Fibroblast of skin of left quadriceps (primary cell): ENCODE measurements at regions not wholly inside any gene's neighbourhood (a gene's known extent, or its start where the extent isn't known, plus 50 kb on each side); places are given as distances from the start of the nearest gene placed in this dataset.
"Not testable (repeated sequence)": the region's sequence is repeated elsewhere in the genome, so short reads cannot be mapped to it uniquely, and the experiment has no call there.

Source experiments
- DNase-seq, 2 experiments: peaks; one replicate each; pipeline ENCODE4 v3.0.0-alpha.2; 2013; ENCODE audit warnings: low read depth in 2 of 2

DNA sequence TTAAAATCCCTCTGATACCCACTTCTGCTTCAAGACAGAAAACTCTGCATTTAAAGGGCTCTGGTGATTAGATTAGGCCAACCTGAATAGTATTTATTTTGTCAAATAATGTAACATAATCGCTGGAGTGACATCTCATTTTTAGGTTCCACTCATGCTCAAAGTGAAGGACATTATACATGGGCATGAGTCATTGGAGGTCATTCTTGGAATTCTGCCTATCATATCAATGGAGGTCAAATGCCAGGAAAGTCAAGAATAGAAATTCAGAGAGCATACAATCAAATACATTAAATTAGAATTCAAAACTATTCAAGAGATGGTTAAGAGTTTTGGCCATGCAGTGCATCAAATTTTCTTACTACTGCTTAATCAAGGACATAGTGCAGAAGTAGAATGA, 50.8 kb upstream of the PRSS1 start:
- DNase-seq = no peak

DNA sequence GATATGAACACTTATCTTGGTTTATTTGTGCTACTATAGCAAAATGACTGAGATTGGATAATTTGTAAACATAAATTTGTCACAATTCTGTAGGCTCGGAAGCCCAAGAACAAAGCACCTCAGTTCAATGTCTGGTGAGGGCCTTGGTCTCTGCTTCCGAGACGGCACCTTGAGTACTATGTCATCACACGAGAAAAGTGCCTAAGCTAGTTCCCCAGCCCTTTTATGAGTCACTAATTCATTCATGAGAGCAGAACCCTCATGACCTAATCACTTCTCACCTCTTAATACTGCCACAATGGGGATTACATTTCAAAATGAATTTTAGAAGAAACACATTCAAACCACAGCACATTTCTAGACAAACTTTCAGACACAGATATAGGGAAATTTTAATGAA, 52.0 kb upstream of the PRSS1 start:
- no peak for DNase-seq

DNA sequence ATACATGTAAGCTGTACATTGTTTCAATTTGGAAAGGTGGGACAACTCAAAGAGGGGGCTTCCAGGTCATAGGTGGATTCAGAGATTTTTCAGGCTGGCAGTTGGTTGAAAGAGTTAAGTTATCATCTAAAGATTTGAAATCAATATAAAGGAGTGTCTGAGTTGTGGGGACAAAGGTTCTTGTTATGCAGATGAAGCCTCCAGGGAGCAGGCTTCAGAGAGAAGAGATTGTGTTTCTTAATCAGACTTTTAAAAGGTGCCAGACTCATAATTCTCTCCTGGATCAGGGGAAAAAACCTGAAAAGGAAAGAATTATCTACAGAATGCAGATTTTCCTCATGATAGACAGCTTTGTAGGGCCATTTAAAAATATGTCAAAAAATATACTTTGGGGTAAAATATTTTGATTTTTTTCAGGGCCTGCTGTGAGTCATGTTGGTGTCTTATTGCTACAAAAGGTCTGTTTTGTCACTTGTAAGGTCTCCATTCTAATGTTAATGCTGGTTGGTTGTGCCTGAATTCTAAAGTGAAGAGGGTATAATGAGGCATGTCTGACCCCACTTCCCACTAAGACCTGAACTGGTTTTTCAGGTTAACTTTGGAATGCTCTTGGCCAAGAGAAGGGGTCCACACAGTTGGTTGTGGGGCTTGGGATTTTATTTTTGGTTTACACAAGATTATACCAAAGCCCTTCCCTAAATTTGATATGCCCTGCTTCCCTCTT, 52.7 kb upstream of the PRSS1 start:
- DNase-seq = no peak

DNA sequence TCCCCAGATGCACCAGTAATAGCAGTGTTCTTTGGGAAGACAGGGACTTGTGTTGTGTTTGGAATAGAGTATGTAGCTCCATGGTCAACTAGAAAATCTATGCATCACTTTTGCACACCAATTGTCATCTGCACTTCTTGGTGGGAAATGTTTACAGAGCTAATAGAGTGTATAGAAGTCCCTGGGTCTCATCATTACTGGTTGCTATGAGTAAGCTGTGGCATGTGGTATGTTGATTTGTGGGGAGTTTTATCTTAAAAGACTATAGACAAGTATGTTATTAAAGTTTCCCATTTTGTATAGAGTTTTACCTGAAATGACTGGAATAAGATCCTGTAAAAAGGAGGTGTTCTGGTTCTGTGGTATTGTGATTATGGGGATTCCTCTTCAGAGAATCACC, 55.4 kb upstream of the PRSS1 start:
- DNase-seq = no peak

DNA sequence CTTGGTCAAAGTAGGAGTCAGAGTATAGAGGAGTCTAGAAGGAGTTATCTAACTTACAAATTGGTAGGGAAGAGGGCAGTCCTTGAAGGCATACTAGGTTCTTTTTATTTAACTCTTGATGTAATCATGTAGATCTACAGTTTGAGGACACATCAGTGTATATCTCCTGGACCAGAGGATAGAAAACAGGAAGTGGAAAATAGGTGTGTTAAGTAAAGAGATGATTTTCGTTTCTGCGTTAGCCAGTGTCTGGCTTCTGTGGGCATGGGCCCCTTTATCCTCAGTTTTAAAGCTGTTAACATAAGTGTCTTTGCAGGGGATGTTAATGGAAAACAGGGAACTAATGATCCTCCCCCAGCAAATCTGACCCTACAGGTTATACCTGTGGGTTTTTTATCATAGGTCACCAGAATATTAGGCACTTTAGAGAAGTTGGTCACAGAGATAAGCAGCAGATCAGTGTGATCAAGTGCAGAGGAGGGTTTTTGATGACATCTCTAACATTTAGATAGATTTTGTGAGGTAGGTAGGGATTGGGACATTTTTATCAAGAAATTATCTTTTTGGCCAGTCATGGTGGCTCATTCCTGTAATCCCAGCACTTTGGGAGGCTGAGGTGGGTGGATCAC, 58.6 kb upstream of the PRSS1 start:
- DNase-seq = no peak

DNA sequence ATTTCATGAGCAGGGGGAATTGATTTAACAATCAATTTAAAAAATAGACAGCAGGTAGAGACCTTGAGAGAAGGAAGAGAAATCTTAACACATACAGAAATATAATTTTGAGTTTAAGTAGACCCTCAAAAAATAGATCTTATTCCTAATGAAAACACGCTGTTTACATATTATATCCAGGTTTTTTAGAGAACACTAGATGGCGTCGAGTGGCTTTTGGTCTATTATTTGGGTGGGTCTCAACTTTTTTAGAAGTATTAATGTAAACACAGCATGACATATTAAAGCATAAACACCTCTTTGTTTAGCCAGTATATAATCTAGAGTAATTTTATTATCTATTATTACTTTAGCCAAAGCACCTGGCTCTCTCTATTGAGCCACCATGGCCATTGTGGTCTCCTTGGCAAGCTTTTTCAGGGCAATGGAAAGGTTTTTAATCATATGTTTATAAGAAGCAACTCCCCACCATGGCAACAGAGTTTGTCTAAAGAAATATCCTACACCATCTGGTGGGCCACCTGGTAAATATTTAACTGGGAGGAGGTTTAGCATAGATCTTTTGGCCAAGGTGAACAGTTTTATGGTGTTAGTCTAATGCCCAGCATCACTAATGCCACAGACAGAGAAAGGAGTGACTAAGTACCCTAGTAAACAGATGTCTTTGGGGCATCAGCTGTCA, 59.7 kb upstream of the PRSS1 start:
- no peak for DNase-seq

DNA sequence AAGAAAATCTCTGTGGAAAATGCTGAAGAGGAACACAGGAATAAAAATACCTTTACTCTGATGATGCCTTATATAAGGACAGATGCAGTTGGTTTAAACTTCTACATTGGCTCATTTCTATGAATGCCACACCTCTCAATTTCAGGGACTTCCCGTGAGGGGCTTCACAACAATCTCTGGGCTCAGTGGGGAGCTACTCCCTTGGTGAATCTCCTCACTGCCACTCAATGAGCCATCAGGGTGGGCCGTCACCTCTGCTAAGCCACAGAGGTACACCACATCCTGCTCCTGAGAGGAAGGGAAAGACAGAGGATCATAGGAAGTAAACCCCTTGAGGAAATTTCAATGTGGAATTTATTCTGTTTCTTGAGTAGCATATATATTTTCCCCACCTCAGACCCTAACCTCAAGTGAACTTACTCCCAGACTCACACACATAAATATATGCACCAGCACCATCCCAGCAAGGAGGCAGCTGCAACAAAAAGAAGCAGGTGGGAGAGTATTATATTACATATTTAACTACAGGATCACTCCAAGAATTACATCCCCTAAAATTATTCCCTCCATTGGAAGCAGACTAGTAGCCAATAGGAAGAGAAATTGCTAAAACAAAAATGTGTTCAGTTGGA, 63.3 kb upstream of the PRSS1 start:
- DNase-seq = no peak

DNA sequence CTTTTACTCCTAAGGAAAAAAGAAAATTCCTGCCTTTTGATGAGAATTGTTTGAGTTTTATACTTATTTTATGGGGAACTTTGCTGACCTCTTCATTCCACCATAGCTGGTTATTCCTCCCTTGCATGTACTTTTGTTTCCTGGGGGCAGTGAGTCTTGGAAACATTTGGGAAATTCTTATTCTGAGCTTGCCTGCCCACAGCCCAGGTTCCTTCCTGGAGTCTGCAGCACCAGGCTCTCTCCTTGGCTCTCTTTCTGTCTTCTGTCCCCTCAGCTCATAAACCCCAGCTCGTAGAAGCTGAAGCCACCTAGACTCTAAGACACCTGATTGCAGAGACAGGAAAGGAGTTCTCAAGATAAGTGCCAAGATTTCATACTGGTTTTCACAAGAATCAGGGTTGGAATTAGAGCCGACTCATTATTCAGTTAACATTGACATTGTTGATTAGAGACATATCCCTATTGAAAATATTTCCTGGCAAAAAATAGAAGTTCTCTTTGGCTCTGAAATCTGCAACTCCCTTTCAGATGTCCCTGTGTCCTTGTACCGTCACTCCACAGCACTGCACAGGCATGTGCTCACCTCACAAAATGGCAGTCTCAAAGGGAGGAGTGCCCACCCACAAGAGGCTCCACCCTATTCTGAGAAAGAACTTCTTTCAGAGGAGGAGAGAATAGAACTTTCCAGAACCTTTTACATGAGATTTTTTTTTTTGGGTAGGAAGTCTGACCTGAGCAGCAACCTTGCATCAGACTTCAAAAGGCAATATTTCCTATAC, 67.8 kb upstream of the PRSS1 start:
- no peak for DNase-seq

DNA sequence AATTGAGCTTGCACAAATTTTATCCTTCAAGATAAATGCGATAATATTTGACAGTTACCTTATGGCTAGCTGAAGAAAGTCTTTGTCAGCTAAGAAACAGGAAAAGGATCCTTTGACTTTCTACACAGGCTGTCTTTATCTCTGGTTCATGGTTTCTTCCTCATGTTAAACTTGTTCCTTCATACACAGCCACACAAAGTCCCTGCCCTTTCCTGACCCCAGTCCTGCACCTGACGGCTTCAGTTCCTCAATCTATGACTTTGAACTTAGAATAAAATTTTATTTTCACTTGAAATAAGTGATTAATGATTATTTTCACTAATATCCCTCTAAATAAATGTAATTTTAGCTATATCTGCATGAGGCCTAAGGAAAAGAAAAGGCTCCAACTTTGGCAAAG, 77.8 kb upstream of the PRSS1 start:
- DNase-seq = no peak

DNA sequence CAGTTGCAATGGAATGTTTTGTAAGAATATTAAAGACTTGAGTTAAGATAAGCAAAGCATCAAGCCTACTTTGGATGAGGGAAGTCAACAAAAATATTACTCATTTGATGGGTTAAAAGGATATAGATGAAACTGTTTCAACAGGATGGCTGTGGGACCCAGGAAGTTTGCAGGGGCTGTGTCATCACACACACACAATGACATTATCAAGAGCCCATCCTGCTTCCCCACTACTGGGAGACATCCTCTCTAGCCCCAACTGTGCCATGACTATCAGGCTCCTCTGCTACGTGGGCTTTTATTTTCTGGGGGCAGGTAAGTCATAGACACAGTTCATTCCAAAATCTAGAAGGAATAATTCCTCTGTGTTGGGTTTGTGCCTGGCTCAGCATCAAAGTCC, 78.8 kb upstream of the PRSS1 start:
- DNase-seq = no peak

DNA sequence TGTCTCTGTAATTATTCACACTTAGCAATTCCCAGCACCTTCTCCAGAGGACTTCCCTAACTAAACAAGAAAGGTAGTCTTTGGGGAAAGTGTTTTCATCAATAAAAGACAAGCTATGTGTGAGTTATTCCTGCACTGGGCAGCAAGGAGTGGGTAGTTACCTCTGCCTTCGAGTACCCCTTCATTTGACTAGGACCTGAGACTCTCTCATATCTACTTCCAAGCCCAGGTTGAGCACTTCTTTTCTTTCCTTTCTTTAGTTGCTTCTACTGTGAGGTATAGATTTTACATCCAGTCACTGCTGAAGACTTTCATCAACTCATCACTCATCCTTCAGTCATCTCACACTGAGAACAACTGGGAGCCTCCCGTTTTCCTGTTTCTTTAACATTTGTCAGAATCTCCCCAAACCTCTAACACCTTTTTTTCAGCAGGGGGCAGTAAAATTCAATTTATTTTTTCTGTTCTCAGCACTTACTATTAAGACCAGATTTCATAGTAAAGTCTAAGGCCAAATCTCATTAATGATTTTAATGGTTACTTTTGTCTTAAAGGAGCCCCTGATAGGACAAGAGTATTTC, 80.1 kb upstream of the PRSS1 start:
- no peak for DNase-seq

DNA sequence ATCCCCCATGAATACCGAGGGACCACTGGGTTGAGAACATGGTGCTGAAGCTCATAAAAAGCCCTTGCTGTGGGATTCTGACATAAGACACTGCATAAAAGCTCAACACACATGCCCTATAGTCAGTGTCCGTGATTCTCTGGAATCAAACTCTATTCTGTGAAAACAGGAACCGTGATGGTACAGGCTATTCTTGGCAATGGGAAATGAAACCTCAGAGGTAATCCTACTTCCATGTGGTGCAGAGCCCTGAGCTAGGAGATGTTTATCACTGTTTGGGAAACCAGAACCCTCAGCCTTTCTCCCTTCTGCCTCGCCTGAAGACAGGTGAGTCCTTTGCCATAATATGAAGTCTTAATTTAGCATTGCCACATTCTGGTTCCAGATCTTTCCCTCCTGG, 80.8 kb upstream of the PRSS1 start:
- DNase-seq = no peak

DNA sequence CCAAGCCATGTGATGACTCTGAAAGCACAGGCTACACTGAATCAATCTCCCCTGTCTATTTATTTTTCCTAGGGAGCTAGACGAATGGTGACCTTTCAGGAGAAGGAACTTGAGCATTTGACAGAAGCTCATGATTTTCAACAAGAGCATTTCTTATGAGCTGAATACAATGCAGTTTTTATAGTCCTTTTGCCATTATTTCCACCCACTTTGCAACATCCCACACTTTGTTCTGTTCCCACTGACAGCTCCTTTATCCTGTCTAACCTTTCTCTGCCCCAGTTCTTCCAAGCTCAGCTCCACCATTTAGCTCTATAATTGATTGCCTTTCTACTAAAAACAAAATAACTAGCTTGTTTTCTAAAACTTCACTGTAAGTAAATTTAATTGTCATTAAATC, 91.9 kb upstream of the PRSS1 start:
- no peak for DNase-seq

DNA sequence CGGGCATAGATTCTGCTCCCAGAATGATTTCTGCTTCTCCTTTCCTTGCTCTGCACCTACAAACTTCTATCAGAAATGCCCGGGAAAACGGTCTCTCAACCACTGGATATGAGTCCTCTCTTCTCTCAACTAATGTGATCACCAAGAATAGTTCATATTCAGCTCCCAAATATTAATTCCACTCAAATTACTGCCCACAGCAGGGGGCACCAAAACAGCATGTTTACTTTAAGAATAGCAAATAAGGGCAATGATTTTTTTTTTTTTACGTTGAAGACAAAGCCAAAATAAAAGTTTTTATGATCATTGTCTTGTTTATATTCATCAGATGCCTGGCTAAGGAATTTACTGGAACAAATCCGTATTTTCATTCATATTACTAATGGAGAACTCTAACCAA, 94.9 kb upstream of the PRSS1 start:
- no peak for DNase-seq

DNA sequence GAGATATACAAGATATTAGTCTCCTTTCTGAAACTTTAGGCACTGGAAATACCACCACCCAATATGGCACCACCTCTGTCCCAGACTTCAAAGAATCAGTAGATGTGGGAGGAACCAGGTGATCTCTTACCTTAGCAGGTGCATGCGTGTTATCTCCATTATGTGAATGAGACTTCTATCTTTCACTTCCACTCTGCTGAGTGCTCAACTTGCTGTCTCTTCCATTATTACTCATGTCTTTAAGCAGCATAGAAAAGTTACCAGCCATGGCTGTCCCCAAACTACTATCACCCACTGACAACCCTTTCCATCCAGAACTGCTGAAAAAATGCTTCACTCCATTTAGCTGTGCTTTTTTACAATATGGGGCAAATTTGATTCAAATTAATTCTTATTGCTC, 101.5 kb upstream of the PRSS1 start:
- no peak for DNase-seq

DNA sequence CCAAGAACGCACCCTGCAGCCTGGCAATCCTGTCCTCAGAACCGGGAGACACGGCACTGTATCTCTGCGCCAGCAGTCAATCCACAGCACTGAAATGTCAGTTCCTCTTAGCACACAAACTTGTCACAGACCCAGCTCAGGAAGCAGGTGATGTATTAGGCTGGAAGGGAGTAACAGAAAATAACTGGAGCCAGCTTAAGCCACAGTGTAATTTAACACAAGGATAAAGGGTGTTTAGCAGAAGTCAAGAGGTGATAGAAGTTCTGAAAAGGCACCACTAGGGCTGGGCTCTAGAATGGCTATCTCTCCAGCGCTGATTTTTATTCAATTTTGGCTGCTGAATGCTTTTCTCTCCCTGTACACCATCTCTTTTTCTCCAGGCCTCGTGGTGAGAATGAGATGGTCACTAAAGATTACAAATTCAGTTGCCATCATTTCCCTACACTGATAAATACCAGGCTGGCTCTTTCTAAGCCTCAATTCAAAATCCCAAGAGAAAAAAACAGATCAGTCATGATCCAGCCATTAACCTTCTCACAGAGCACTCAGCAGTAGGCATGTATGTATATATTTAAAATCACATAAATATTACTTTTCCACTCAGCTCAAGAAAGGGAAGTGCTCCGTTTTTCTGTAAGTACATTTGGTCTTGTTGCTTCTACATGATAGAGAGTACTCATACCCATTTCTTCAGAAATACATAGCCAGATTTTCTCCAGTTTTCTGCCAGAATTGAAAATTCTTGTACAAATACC, 102.7 kb upstream of the PRSS1 start:
- no peak for DNase-seq

DNA sequence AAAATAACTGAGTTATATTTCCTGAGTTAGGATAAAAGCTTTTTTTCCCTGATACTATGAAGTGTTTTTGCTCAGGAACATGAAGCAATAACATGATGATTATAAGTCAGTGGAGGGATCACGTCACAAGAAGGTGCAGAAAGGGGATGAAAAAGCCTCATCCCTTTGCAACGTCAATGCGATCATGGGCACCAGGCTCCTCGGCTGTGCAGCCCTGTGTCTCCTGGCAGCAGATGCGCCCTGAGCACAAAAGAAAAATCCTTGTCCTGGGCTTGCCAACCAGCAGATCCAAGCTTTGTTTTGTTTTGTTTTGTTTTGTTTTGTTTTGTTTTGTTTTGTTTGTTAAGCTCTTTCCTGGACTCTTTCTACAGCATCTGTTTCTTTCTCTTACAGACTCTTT, 103.5 kb upstream of the PRSS1 start:
- DNase-seq = no peak

DNA sequence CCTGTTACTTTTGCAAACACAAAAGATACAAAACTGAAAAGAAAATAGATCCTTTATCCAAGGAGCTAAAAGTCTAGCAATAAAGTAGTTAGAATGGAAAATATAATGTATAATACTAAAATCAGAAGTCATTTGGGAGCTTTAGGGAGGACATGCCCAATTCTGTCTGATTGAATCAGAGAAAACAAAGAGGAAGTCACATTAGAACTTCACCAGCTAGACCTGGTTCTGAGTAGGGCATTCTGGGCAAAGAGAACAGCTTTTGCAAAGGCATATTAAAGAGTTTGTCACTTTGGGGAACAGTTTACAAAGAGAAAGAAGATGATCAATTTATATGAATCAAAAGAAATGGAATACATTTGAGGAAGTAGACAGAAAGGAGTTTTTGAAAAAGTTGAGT, 107.0 kb upstream of the PRSS1 start:
- no peak for DNase-seq

DNA sequence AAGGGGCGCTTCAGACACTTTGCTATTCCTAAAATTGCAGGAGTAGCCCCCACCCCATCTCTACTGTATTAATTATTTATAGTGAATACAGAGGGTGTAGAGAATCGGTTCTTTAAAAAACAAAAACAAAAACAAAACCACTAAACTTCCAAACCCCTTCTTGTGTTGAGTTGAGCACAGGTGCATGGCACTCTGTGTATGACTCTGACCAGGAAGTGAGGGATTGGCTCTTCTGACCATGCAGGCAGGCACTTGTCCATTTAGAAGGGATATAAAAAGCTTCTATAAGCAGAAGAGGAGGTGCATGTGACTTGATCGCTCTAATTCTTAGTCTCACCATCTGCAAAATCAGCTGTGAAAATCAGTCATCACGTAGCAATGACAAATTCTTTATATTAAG, 108.0 kb upstream of the PRSS1 start:
- DNase-seq = not testable (repeated sequence)

DNA sequence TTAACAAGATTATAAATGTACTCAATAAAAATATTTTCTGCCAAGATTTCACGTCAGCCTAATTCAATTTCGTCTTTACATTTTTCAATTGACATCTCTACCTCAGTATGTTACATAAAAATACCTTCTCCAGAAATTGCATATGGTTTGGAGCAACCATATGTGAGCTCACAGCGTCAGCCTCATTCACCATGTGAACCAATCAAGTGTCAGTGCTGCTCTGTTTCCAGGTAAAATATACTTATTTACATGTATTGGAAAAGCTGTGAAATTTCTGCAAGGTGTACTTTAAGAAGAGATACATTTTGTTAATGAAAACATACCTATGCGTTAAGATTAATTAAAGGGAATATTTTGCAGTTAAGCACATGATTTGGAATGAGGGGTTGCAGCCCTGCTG, 110.7 kb upstream of the PRSS1 start:
- no peak for DNase-seq

DNA sequence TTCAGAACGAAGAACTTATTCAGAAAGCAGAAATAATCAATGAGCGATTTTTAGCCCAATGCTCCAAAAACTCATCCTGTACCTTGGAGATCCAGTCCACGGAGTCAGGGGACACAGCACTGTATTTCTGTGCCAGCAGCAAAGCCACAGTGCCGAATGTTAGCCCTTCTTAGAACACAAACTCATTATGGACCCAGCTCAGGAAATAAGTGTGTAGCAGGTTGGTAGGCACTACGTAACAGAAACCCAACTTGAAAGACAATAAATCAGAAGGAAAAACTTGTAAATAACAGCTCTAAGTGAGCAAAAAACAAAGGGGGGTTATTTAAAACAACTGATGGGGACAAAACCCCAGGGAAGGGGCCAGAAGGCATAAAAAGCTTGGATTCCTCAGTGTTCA, 112.0 kb upstream of the PRSS1 start:
- no peak for DNase-seq
